ENCODE measurements at regions not wholly inside any gene's neighbourhood (a gene's known extent, or its start where the extent isn't known, plus 50 kb on each side); places are given as distances from the start of the nearest gene placed in this dataset.

DNA sequence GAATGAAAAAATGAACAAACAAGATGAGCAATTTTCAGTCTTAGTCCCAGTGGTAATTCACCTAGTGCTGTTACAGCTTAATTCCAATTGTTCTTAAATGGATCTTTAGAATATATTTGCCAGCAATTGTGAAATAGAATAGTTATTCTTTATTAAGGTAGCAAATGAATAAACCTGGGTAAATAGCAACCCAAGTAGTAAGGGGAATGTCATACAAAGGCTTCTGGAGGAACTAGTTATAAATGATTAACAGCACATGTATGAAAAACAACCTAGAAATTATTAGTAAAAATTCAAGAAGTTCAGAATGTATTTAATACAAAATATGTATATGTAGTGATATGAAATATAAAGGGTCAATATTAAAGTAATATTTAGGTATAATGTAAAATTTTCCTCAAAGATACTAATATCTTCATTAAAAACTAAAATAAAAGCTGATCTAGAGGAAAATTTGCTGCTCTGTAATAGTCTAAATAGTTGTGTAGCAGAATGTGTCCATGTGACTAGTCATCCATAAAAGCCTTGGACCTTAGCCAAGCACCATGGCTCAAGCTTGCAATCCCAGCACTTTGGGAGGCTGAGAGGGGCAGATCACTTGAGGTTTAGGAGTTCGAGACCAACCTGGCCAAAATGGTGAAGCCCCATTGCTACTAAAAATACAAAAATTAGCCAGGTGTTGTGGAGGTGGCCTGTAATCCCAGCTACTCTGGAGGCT is 535.9 kb upstream of the ATXN8OS start:
- H3K36me3 ChIP-seq (ENCODE audit: control insufficient read depth in 2 of 2, extremely low read depth in 1 of 2, insufficient read depth in 2 of 2, low read length in 2 of 2) = no peaks in the 10 kb centered on the region
- no peaks in the 10 kb centered on the region for H3K4me1 ChIP-seq (ENCODE audit: control insufficient read depth, extremely low read depth, insufficient read depth, low read length)
- H2AFZ ChIP-seq (ENCODE audit: control insufficient read depth, low read length) = no peak overlapping the region
- no peak for DNase-seq (ENCODE audit: low read depth, low spot score)
- no peak for TF ChIP-seq EZH2 (IDR thresholded peaks at IDR 0.05; ENCODE audit: low read length)
- TF ChIP-seq, protein P1, sequence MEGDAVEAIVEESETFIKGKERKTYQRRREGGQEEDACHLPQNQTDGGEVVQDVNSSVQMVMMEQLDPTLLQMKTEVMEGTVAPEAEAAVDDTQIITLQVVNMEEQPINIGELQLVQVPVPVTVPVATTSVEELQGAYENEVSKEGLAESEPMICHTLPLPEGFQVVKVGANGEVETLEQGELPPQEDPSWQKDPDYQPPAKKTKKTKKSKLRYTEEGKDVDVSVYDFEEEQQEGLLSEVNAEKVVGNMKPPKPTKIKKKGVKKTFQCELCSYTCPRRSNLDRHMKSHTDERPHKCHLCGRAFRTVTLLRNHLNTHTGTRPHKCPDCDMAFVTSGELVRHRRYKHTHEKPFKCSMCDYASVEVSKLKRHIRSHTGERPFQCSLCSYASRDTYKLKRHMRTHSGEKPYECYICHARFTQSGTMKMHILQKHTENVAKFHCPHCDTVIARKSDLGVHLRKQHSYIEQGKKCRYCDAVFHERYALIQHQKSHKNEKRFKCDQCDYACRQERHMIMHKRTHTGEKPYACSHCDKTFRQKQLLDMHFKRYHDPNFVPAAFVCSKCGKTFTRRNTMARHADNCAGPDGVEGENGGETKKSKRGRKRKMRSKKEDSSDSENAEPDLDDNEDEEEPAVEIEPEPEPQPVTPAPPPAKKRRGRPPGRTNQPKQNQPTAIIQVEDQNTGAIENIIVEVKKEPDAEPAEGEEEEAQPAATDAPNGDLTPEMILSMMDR (optimal IDR thresholded peaks at IDR 0.05 in 1 of 3, IDR thresholded peaks at IDR 0.05 in 1 of 3, conservative IDR thresholded peaks at IDR 0.05 in 1 of 3; ENCODE audit: extremely low read depth in 1 of 3, insufficient read depth in 2 of 3, low read length in 3 of 3) = no peak
- H3K9me3 ChIP-seq (ENCODE audit: control insufficient read depth, low read depth, low read length) = no peaks in the 10 kb centered on the region
- dilution Hi-C loops (cut with MboI; ENCODE audit: extremely low pct_ligation_motif_present, low sequenced_read_pairs) = no loop called here
- no peaks in the 10 kb centered on the region for H4K20me1 ChIP-seq (ENCODE audit: control insufficient read depth, extremely low read depth, insufficient read depth, low read length)
- H3K9me1 ChIP-seq (ENCODE audit: control insufficient read depth, extremely low read depth, insufficient read depth, low read length) = no peaks in the 10 kb centered on the region
- no peak overlapping the region for H3K4me2 ChIP-seq (ENCODE audit: control insufficient read depth, extremely low read depth, insufficient read depth, low read depth, low read length)
- no peak for FAIRE-seq
- H3K27me3 ChIP-seq (ENCODE audit: control insufficient read depth, extremely low read depth, insufficient read depth, low read length) = no peaks in the 10 kb centered on the region
- H3K9ac ChIP-seq (ENCODE audit: control insufficient read depth, extremely low read depth, insufficient read depth, low read length) = no peak overlapping the region
- H3K79me2 ChIP-seq (ENCODE audit: control insufficient read depth, insufficient read depth, low read length) = no peaks in the 10 kb centered on the region
- no peak overlapping the region for H3K4me3 ChIP-seq (ENCODE audit: control insufficient read depth in 2 of 3, extremely low read depth in 1 of 3, insufficient read depth in 2 of 3, low read depth in 1 of 3, low read length in 3 of 3)
- H3K27ac ChIP-seq (ENCODE audit: control insufficient read depth, insufficient read depth, low read length) = no peak overlapping the region

DNA sequence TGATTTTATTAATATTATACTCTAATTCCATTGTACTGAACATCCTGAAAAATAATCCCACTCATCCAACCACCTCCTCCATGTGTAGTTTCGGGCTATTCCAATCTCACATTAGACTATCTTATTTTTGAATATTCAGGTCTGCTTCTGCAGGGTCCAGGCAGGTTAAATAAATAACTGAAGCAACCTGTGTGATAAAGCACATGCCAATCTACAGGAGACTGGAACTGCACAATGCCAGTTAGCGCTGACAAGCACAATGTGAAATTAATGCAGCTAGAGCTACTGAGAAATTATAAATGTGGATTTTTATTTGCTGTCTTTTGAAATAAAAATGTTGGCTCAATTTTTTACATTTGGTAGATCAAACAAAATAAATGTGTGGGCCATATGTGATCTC is 540.1 kb upstream of the ATXN8OS start:
- TF ChIP-seq, protein P1 (optimal IDR thresholded peaks at IDR 0.05 in 1 of 3, IDR thresholded peaks at IDR 0.05 in 1 of 3, conservative IDR thresholded peaks at IDR 0.05 in 1 of 3; ENCODE audit: extremely low read depth in 1 of 3, insufficient read depth in 2 of 3, low read length in 3 of 3) = no peak
- TF ChIP-seq EZH2 (IDR thresholded peaks at IDR 0.05; ENCODE audit: low read length) = no peak
- dilution Hi-C loops (cut with MboI; ENCODE audit: extremely low pct_ligation_motif_present, low sequenced_read_pairs) = no loop called here
- no peaks in the 10 kb centered on the region for H3K27me3 ChIP-seq (ENCODE audit: control insufficient read depth, extremely low read depth, insufficient read depth, low read length)

More for the DNA sequence above, 540.1 kb upstream of the ATXN8OS start:
- no peak overlapping the region for H3K27ac ChIP-seq (ENCODE audit: control insufficient read depth, insufficient read depth, low read length)
- no peaks in the 10 kb centered on the region for H3K79me2 ChIP-seq (ENCODE audit: control insufficient read depth, insufficient read depth, low read length)
- H3K9me3 ChIP-seq (ENCODE audit: control insufficient read depth, low read depth, low read length) = no peaks in the 10 kb centered on the region
- H3K4me1 ChIP-seq (ENCODE audit: control insufficient read depth, extremely low read depth, insufficient read depth, low read length) = no peaks in the 10 kb centered on the region
- H2AFZ ChIP-seq (ENCODE audit: control insufficient read depth, low read length) = no peak overlapping the region
- H4K20me1 ChIP-seq (ENCODE audit: control insufficient read depth, extremely low read depth, insufficient read depth, low read length) = no peaks in the 10 kb centered on the region
- no peak overlapping the region for H3K9ac ChIP-seq (ENCODE audit: control insufficient read depth, extremely low read depth, insufficient read depth, low read length)
- FAIRE-seq = no peak
- no peak overlapping the region for H3K4me2 ChIP-seq (ENCODE audit: control insufficient read depth, extremely low read depth, insufficient read depth, low read depth, low read length)
- H3K4me3 ChIP-seq (ENCODE audit: control insufficient read depth in 2 of 3, extremely low read depth in 1 of 3, insufficient read depth in 2 of 3, low read depth in 1 of 3, low read length in 3 of 3) = no peak overlapping the region
- no peaks in the 10 kb centered on the region for H3K9me1 ChIP-seq (ENCODE audit: control insufficient read depth, extremely low read depth, insufficient read depth, low read length)
- H3K36me3 ChIP-seq (ENCODE audit: control insufficient read depth in 2 of 2, extremely low read depth in 1 of 2, insufficient read depth in 2 of 2, low read length in 2 of 2) = no peaks in the 10 kb centered on the region
- no peak for DNase-seq (ENCODE audit: low read depth, low spot score)

All from keratinocyte (primary cell).